ENCODE measurements at regions not wholly inside any gene's neighbourhood (a gene's known extent, or its start where the extent isn't known, plus 50 kb on each side); places are given as distances from the start of the nearest gene placed in this dataset.

DNA sequence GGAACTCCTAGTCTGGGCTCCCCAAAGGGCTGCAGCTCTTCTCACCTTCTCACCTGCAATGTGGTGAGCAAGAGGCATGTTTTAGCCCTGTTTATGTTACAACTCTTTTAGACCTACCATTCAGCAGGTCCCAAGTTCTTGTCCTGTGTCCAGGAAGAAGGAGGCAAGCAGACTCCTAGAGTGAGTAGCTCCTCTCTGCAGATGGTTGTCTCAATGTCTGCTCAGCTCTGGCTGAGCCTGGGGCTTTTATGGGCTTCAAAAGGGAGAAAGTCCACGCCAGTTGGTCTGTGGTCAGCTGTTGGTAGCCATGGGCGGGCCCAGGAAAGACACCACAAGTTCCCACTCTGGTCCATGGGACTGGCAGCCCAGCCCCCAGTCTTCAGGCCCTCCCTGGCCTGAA lies 148.1 kb upstream of the HS6ST1 start:
- no peak for TF ChIP-seq FOXP1 (CRISPR knock-in tag; IDR thresholded peaks at IDR 0.05; ENCODE audit: borderline replicate concordance)
- no peak for TF ChIP-seq CREM (CRISPR knock-in tag; IDR thresholded peaks at IDR 0.05)
- TF ChIP-seq, protein P1, sequence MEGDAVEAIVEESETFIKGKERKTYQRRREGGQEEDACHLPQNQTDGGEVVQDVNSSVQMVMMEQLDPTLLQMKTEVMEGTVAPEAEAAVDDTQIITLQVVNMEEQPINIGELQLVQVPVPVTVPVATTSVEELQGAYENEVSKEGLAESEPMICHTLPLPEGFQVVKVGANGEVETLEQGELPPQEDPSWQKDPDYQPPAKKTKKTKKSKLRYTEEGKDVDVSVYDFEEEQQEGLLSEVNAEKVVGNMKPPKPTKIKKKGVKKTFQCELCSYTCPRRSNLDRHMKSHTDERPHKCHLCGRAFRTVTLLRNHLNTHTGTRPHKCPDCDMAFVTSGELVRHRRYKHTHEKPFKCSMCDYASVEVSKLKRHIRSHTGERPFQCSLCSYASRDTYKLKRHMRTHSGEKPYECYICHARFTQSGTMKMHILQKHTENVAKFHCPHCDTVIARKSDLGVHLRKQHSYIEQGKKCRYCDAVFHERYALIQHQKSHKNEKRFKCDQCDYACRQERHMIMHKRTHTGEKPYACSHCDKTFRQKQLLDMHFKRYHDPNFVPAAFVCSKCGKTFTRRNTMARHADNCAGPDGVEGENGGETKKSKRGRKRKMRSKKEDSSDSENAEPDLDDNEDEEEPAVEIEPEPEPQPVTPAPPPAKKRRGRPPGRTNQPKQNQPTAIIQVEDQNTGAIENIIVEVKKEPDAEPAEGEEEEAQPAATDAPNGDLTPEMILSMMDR (IDR thresholded peaks at IDR 0.05), result no peak
- TF ChIP-seq, protein P2, sequence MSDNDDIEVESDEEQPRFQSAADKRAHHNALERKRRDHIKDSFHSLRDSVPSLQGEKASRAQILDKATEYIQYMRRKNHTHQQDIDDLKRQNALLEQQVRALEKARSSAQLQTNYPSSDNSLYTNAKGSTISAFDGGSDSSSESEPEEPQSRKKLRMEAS (CRISPR knock-in tag; IDR thresholded peaks at IDR 0.05), result no peak
- TF ChIP-seq ESRRA (CRISPR knock-in tag; IDR thresholded peaks at IDR 0.05; ENCODE audit: borderline replicate concordance), result no peak
- TF ChIP-seq, protein P3, sequence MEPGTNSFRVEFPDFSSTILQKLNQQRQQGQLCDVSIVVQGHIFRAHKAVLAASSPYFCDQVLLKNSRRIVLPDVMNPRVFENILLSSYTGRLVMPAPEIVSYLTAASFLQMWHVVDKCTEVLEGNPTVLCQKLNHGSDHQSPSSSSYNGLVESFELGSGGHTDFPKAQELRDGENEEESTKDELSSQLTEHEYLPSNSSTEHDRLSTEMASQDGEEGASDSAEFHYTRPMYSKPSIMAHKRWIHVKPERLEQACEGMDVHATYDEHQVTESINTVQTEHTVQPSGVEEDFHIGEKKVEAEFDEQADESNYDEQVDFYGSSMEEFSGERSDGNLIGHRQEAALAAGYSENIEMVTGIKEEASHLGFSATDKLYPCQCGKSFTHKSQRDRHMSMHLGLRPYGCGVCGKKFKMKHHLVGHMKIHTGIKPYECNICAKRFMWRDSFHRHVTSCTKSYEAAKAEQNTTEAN (CRISPR knock-in tag; IDR thresholded peaks at IDR 0.05), result no peak
- no peak for TF ChIP-seq FOXJ3 (CRISPR knock-in tag; IDR thresholded peaks at IDR 0.05; ENCODE audit: borderline replicate concordance)
- TF ChIP-seq PRRX2 (CRISPR knock-in tag; IDR thresholded peaks at IDR 0.05), result no peak
- no peak for TF ChIP-seq SMAD3 (CRISPR knock-in tag; IDR thresholded peaks at IDR 0.05; ENCODE audit: borderline replicate concordance)
- TF ChIP-seq, protein P4, sequence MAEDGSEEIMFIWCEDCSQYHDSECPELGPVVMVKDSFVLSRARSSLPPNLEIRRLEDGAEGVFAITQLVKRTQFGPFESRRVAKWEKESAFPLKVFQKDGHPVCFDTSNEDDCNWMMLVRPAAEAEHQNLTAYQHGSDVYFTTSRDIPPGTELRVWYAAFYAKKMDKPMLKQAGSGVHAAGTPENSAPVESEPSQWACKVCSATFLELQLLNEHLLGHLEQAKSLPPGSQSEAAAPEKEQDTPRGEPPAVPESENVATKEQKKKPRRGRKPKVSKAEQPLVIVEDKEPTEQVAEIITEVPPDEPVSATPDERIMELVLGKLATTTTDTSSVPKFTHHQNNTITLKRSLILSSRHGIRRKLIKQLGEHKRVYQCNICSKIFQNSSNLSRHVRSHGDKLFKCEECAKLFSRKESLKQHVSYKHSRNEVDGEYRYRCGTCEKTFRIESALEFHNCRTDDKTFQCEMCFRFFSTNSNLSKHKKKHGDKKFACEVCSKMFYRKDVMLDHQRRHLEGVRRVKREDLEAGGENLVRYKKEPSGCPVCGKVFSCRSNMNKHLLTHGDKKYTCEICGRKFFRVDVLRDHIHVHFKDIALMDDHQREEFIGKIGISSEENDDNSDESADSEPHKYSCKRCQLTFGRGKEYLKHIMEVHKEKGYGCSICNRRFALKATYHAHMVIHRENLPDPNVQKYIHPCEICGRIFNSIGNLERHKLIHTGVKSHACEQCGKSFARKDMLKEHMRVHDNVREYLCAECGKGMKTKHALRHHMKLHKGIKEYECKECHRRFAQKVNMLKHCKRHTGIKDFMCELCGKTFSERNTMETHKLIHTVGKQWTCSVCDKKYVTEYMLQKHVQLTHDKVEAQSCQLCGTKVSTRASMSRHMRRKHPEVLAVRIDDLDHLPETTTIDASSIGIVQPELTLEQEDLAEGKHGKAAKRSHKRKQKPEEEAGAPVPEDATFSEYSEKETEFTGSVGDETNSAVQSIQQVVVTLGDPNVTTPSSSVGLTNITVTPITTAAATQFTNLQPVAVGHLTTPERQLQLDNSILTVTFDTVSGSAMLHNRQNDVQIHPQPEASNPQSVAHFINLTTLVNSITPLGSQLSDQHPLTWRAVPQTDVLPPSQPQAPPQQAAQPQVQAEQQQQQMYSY (CRISPR knock-in tag; IDR thresholded peaks at IDR 0.05), result no peak
- no peak for TF ChIP-seq ZNF396 (CRISPR knock-in tag; IDR thresholded peaks at IDR 0.05; ENCODE audit: borderline replicate concordance)
